ENCODE measurements at regions not wholly inside any gene's neighbourhood (a gene's known extent, or its start where the extent isn't known, plus 50 kb on each side); places are given as distances from the start of the nearest gene placed in this dataset.

DNA sequence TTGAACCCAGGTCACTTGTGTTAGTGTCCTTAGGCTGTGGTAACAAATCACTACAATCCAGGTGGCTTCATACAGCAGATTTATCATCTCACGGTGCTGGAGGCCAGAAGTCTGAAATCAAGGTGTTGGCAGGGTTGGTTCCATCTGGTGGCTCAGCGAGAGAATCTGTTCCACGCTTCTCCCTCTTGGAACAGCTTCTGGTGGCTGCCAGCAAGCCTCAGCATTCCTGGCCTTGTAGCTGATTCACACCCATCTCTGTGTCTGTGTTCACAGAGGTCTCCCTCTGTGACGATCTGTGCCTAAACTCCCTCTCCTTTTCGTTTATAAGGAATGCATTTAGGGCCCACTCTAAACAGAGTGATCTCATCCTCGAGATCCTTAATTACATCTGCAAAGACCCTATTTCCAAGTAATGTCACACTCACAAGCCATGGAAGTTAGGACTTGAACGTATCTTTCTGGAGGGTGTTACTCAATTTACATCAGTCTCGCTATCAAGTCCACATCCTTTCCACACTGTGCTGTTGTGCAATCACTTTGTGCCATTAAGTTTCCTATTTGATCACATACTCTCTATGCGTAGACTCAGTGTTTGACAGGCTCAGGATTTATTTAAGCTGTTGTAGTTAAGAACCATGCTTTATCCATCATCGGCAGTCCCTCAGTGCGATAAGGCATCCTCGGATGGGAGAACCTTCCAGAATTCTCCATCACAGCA, 164.4 kb downstream of the SOCS6 start:
- no peak for DNase-seq
- Mint-ChIP-seq H3K4me1 (no peaks in the 10 kb centered on the region), H3K9me3 (no peaks in the 10 kb centered on the region), H3K36me3 (no peaks in the 10 kb centered on the region), H3K27me3 (peaks cover 3% of the 10 kb centered on the region), H3K27ac (no peak overlapping the region), H3K4me3 (no peak overlapping the region)
- CTCF ChIA-PET = interaction anchor here (4.1 kb wide), 1 partner anchor 257 kb away, joined by 24 read pairs; no protein-coding TSS in a partner anchor

DNA sequence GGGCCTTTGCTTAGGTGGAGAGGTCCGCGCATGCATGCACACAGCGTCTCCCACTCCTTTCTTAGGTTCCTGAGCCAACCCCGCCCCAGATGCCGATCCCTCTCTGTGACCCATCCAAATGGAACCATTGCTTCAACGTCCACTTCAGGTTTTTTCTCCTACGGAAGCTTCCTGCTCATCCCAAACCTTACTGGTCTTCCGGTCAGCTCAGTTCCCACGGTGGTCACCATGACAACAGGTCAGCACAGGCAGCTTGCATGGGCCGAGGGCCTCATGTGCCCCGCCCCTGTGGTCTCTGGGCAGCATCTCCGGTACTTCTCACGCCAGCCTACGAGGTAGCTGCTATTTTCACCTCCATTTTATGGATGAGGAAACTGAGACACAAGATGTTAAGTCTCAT, 163.7 kb downstream of the SOCS6 start:
- Mint-ChIP-seq H3K27me3 (peaks cover 3% of the 10 kb centered on the region), H3K9me3 (no peaks in the 10 kb centered on the region), H3K36me3 (no peaks in the 10 kb centered on the region), H3K4me1 (no peaks in the 10 kb centered on the region), H3K27ac (no peak overlapping the region), H3K4me3 (no peak overlapping the region)
- no peak for DNase-seq
- CTCF ChIA-PET = interaction anchor here (4.1 kb wide), 1 partner anchor 256 kb away, joined by 24 read pairs; no protein-coding TSS in a partner anchor

DNA sequence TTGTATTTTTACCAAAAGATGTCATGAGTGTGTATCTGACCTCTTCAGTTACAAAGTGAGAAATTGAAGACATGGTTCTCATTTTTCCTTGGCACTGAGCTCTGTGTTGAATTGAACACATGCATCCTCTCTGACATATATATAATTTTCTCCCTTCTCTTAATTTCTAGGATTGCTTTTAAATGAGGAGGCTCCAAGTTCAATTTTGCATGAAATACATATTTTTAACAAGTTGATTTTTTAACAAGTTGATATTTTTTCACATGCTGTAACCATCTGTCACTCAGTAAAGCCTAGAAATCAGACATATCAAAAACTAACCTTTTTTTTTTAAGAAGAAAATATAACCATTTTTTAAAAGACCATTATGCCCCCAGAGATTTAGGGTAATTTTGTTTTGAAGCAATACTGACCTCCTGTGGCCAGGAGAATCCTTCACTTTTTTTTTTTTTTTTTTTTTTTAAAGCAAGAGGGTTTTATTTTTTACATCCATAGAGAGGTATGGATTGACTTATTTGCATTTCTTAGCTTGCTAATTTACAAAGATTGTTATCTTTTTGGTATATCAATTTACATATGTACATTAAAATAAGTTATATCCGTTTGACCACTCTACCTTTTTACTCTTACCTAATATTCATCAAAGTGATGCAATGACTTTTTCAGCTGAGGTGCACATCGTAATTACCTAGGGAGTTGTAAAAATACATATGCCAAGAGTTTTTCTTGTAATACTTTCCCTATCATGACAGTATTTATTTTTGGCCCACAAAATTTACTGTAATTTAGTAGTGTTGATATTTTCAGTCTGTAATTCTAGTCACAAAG, 161.8 kb downstream of the SOCS6 start:
- Mint-ChIP-seq H3K36me3 (no peaks in the 10 kb centered on the region), H3K4me1 (no peaks in the 10 kb centered on the region), H3K27ac (no peak overlapping the region), H3K4me3 (no peak overlapping the region), H3K27me3 (peaks cover 3% of the 10 kb centered on the region), H3K9me3 (no peaks in the 10 kb centered on the region)
- CTCF ChIA-PET = interaction anchor here (0.9 to 1.9 kb wide), 3 partner anchors 16 to 256 kb away, joined by 3 to 6 read pairs (median 3); no protein-coding TSS in a partner anchor
- DNase-seq = no peak

DNA sequence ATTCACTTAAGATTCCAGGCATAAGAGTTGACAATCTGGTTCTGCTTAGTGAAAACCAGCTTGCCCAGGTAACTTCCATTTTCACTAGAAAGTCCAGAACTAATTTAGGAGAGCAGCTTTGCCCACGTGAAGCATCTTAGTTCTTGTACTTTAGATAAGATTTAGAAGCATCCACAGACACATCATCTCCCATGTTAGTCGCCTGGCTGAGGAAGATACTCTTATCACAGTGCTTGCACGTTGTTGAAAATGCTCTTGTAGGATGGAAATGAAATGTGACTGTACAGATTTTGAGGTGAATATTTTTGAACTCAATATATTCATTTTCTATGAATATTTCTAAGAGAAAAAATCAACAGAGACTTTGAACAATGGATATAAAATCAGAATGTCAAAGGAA, 159.7 kb downstream of the SOCS6 start:
- Mint-ChIP-seq H3K4me3 (no peak overlapping the region), H3K4me1 (no peaks in the 10 kb centered on the region), H3K27ac (no peak overlapping the region), H3K27me3 (peaks cover 3% of the 10 kb centered on the region), H3K36me3 (no peaks in the 10 kb centered on the region), H3K9me3 (peaks cover 2% of the 10 kb centered on the region)
- CTCF ChIA-PET = no interaction called here
- DNase-seq = no peak

DNA sequence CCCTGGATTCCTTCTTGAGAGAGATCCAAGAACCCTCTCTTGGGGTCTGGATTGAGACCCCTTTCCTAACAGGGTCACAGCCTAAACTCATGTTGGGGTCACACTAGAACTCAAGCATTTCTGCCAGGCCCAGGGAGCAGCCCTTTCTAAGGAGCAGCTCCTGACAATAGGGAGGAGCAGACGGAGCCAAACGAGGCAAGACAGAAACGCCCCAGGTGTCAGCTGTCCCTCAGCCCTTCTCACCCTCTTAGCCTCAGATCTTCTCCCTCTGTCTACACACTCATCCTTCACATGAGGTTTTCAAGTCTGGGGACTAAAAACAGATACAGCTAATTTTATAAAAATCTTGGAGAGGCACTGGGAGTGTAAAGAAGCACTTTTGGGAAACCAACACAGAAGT, 157.2 kb downstream of the SOCS6 start:
- H3K27me3 Mint-ChIP-seq = peaks cover 3% of the 10 kb centered on the region
- no peak for DNase-seq
- H3K36me3 Mint-ChIP-seq = peaks cover 2% of the 10 kb centered on the region
- no peaks in the 10 kb centered on the region for H3K4me1 Mint-ChIP-seq
- CTCF ChIA-PET = interaction anchor here (1.1 kb wide), 1 partner anchor 12 kb away, joined by 5 read pairs; no protein-coding TSS in a partner anchor
- no peak overlapping the region for H3K4me3 Mint-ChIP-seq
- H3K27ac Mint-ChIP-seq = no peak overlapping the region
- peaks cover 16% of the 10 kb centered on the region for H3K9me3 Mint-ChIP-seq

DNA sequence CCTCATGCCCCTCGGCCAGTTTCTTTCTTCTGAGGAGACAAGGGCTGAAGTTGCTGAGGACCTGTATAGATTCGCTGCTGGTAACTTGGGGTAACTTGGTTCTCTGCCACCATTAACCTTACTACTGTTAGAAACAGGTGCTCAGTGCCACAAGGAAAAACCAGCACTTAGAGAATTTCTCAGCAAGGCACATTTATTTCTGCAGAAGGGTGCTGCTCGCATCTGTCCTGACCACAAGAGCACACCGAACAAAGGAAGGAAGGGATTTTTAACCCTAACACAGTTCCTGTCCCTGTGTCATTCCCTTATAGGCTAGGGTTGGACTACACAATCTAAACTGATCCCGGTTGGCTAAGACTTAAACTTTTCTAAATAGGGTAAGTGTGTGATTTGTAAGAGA, 154.1 kb downstream of the SOCS6 start:
- Mint-ChIP-seq H3K36me3 (peaks cover 2% of the 10 kb centered on the region), H3K9me3 (peaks cover 16% of the 10 kb centered on the region), H3K27ac (no peak overlapping the region), H3K27me3 (no peaks in the 10 kb centered on the region), H3K4me1 (no peaks in the 10 kb centered on the region), H3K4me3 (no peak overlapping the region)
- no peak for DNase-seq
- CTCF ChIA-PET = no interaction called here

DNA sequence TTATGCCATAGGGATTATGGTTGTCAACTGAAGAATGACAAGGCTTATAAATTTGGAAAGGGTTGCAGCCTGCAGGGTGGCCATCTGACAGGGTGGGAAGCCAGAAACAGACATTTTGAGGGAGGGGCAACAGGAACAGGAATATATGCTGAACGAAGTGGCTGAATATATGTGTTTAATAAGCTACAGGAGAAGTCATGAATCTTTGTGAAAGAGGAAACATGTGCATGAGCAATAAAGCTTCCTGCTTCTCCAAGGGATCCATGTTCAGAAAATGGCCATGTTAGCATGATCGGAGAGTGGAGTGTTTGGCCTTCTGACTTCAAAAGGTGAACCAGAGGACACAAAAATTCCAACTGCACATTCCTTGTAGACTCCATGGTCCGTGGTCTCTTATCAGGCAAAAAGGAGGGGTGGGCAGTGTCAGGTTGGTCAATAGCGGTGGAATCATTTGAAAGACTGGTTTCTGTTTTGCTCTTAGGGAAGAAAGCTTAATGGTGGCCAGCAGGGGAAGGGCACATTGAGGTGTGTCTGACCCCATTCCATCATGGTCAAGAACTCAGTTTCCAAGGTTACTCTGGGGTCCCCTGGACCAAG, 144.1 kb downstream of the SOCS6 start:
- CTCF ChIA-PET = interaction anchor here (0.6 to 3.3 kb wide), 9 partner anchors 13 to 990 kb away, joined by 3 to 28 read pairs (median 3); no protein-coding TSS in a partner anchor
- DNase-seq = no peak
- Mint-ChIP-seq H3K4me1 (no peaks in the 10 kb centered on the region), H3K9me3 (no peaks in the 10 kb centered on the region), H3K36me3 (no peaks in the 10 kb centered on the region), H3K27ac (no peak overlapping the region), H3K4me3 (no peak overlapping the region), H3K27me3 (no peaks in the 10 kb centered on the region)

DNA sequence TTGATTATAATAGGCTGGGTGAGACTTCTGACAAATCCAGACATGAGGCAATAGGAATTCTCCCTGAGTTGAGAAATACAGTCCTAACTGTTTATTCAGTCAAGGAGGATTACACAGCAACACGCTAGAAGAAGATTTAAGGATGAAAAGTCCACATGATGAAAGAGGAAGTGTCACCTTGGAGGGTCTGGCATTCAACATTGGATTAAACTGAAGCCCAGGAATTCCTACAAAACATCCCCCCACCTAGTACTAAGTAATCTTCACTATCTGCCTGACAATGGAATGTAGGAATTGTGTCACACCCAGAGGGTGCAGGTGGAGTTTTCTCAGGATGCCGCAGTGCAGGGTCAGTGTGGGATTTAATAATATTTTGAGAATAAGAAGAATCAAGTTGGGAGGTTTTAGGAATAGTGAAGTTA, 142.4 kb downstream of the SOCS6 start:
- Mint-ChIP-seq H3K4me1 (no peaks in the 10 kb centered on the region), H3K27ac (no peak overlapping the region), H3K9me3 (no peaks in the 10 kb centered on the region), H3K27me3 (no peaks in the 10 kb centered on the region), H3K36me3 (no peaks in the 10 kb centered on the region), H3K4me3 (no peak overlapping the region)
- no peak for DNase-seq
- CTCF ChIA-PET = no interaction called here

DNA sequence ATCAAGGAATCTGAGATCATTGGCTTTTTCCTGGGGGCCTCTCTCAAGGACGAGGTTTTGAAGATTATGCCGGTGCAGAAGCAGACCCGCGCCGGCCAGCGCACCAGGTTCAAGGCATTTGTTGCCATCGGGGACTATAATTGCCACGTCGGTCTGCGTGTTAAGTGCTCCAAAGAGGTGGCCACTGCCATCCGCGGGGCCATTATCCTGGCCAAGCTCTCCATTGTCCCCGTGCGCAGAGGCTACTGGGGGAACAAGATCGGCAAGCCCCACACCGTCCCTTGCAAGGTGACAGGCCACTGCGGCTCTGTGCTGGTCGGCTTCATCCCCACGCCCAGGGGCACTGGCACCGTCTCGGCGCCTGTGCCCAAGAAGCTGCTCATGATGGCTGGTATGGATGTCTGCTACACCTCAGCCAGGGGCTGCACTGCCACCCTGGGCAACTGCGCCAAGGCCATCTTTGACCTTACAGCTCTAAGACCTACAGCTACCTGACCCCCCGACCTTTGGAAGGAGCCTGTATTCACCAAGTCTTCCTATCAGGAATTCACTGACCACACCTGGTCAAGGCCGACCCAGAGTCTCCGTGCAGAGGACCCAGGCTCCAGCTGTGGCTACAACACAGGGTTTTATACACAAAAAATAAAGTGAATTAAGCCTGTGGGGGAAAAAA, 141.8 kb downstream of the SOCS6 start:
- H3K9me3 Mint-ChIP-seq = no peaks in the 10 kb centered on the region

DNA sequence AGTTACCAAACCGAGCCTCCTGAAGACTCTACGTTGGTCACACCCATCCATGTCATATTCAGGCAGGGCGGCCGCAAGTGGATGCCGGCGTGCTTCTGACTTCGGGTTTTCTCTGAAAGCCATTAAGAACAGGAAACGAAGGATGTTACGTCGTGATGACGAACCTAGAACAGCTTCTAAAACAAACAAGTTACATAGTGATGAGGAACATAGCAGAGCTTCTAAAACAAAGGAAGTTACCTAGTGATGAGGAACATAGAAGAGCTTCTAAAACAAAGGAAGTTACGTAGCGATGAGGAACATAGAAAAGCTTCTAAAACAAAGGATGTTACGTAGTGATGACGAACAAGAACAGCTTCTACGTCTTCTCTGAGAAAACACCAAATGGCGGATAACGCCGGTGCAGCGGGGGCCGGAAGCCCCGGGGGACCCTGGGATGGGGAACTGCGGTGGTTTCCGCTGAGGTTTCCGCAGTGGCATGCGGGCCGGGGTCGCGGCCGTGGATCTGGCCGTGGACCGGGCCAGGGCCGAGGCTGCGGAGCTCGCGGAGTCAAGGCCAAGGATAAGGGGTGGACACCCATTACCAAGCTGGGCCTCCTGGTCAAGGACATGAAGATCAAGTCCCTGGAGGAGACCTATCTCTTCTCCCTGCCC, 141.1 kb downstream of the SOCS6 start:
- DNase-seq = no peak
- no peak overlapping the region for H3K4me3 Mint-ChIP-seq
- no peak overlapping the region for H3K27ac Mint-ChIP-seq
- no peaks in the 10 kb centered on the region for H3K27me3 Mint-ChIP-seq
- no peaks in the 10 kb centered on the region for H3K4me1 Mint-ChIP-seq
- CTCF ChIA-PET = interaction anchor here (0.7 kb wide), 1 partner anchor 61 kb away, joined by 3 read pairs; no protein-coding TSS in a partner anchor
- no peaks in the 10 kb centered on the region for H3K9me3 Mint-ChIP-seq
- no peaks in the 10 kb centered on the region for H3K36me3 Mint-ChIP-seq

More for the DNA sequence above, 141.8 kb downstream of the SOCS6 start:
- Mint-ChIP-seq H3K4me3 (no peak overlapping the region), H3K27me3 (no peaks in the 10 kb centered on the region), H3K36me3 (no peaks in the 10 kb centered on the region), H3K27ac (no peak overlapping the region), H3K4me1 (no peaks in the 10 kb centered on the region)
- CTCF ChIA-PET = no interaction called here
- DNase-seq = no peak

DNA sequence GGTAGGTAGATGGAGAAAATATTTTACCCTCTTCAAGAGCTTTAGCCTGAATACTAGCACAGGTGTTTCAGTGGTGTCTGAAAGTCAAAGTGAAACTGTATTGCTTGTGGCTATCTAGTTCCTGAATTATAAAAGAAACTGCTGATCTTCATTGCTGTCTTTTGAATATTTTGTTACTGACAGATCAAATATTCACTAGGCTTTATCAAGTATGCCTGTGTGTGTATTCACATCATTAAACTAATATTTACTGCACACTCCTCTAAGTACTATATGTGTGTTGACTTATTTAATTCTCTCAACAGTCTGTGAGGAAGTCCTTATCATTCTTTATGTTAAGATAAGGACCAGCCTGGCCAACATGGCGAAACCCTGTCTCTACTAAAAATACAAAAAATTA, 139.6 kb downstream of the SOCS6 start:
- CTCF ChIA-PET = no interaction called here
- Mint-ChIP-seq H3K36me3 (no peaks in the 10 kb centered on the region), H3K9me3 (no peaks in the 10 kb centered on the region), H3K27ac (no peak overlapping the region), H3K27me3 (peaks cover 7% of the 10 kb centered on the region), H3K4me3 (no peak overlapping the region), H3K4me1 (no peaks in the 10 kb centered on the region)
- DNase-seq = no peak

DNA sequence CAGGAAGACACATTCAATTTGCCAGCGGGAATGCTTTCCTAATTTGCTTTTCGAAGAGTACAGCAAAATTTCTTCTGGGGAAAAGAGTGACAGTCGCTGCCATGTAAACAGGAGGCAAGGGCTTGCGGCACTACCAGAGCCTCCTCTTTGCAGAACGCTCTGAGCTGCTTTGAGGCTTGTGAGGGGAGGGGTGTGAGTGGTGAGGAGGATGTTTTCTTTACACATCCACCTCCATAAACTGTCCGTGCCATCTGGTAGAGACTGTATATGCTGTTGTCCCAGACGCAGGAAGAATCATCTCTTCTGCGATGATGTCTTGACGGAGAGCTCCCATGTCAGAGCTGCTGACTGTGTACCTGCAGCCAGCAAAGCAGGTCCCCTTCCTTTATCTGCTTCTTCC, 138.0 kb downstream of the SOCS6 start:
- CTCF ChIA-PET = no interaction called here
- H3K27me3 Mint-ChIP-seq = peaks cover 8% of the 10 kb centered on the region
- H3K36me3 Mint-ChIP-seq = no peaks in the 10 kb centered on the region
- no peak for DNase-seq
- no peak overlapping the region for H3K27ac Mint-ChIP-seq
- no peak overlapping the region for H3K4me3 Mint-ChIP-seq
- H3K9me3 Mint-ChIP-seq = no peaks in the 10 kb centered on the region
- H3K4me1 Mint-ChIP-seq = peaks cover 5% of the 10 kb centered on the region

DNA sequence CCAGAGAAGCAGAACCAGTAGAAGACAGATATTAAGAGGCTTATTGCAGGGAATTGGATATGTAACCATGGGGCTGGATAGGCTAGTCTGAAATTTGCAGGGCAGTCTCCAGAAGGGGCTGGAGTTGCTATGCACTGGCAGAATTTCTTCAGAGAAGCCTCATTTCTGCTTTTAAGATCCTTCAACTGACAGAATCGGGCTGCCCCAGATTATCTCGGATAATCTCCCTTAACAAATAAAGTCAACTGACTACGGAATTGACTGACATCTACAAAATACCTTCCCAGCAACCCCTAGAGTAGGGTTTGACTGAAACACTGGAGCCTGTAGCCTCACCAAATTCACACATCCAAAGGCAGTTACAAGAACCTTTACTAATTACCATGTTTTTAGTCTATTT, 136.4 kb downstream of the SOCS6 start:
- peaks cover 8% of the 10 kb centered on the region for H3K27me3 Mint-ChIP-seq
- CTCF ChIA-PET = no interaction called here
- no peaks in the 10 kb centered on the region for H3K9me3 Mint-ChIP-seq
- DNase-seq = no peak
- peaks cover 5% of the 10 kb centered on the region for H3K4me1 Mint-ChIP-seq
- no peak overlapping the region for H3K27ac Mint-ChIP-seq
- no peaks in the 10 kb centered on the region for H3K36me3 Mint-ChIP-seq
- no peak overlapping the region for H3K4me3 Mint-ChIP-seq

DNA sequence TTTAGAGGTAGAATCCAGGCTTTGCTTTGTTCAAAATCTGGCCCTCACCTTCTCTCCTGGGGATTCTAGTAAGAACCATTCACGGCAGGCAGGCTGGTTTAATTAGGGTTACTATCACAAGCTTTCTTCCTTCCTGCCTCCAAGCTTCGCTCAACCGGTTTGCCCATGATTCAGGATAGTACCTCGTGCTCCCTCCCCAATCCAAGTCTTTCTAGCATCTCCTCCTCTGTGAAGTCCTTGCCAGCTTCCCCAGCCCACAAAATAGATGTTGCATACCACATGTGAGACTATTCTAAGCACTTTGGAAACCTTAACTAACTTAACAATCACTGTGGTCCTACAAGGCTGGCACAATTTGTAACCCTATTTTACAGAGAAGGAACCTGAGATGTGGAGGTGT, 135.1 kb downstream of the SOCS6 start:
- CTCF ChIA-PET = no interaction called here
- H3K27me3 Mint-ChIP-seq = peaks cover 8% of the 10 kb centered on the region
- no peak for DNase-seq
- no peak overlapping the region for H3K27ac Mint-ChIP-seq
- no peak overlapping the region for H3K4me3 Mint-ChIP-seq
- H3K4me1 Mint-ChIP-seq = peaks cover 5% of the 10 kb centered on the region
- H3K36me3 Mint-ChIP-seq = no peaks in the 10 kb centered on the region
- H3K9me3 Mint-ChIP-seq = no peaks in the 10 kb centered on the region
